Head of caudate nucleus (tissue), 42 donors: ENCODE measurements at regions not wholly inside any gene's neighbourhood (a gene's known extent, or its start where the extent isn't known, plus 50 kb on each side); places are given as distances from the start of the nearest gene placed in this dataset.
"Not testable (repeated sequence)": the region's sequence is repeated elsewhere in the genome, so short reads cannot be mapped to it uniquely, and the experiment has no call there.

Experiments used
- DNase-seq, 42 donors: peaks; one replicate each; pipeline versions ENCODE4 v3.0.0 to v3.0.0-alpha.2; 2020 to 2021; ENCODE audit warnings: mixed read lengths in 7 of 42
- intact Hi-C: fragments of 100-400 bp; cut with DNase I; formaldehyde crosslinking; loops from one replicate; pipeline ENCODE4 v1.15.0; 2022

GRCh38 chr4:60590116-60590515 lies 610.0 kb upstream of the ADGRL3 start:
- DNase-seq: no peak
- intact Hi-C loops: no loop called here

GRCh38 chr4:60605646-60606354 lies 594.3 kb upstream of the ADGRL3 start:
- DNase-seq: no peak
- intact Hi-C loops: no loop called here

DNA sequence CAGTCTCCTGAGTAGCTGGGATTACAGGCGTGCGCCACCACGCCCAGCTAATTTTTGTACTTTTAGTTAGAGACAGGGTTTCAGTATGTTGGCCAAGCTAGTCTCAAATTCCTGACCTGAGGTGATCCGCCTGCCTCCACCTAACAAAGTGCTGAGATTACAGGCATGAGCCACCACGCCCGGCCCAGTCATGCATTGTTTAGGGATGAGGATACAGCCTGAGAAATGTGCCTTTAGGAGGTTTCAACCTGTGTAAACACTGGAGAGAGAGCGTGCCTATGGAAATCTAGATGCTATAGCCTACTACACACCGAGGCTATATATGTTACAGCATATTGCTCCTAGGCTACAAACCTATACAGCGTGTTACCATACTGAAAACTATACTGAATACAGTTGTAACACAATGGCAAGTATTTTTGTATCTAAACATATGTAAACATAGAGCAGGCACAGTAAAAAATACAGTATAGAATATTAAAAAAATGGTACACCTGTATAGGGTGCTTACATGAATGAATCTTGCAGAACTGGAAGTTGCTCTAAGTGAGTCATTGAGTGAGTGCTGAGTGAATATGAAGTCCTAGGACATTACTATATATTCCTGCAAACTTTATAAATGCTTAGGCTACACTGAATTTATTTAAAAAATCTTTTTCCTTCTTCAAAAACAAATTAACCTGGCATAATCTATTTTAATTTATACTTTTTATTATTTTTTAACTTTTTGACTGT lies 588.2 kb upstream of the ADGRL3 start:
- intact Hi-C loops: no loop called here
- no peak for DNase-seq

DNA sequence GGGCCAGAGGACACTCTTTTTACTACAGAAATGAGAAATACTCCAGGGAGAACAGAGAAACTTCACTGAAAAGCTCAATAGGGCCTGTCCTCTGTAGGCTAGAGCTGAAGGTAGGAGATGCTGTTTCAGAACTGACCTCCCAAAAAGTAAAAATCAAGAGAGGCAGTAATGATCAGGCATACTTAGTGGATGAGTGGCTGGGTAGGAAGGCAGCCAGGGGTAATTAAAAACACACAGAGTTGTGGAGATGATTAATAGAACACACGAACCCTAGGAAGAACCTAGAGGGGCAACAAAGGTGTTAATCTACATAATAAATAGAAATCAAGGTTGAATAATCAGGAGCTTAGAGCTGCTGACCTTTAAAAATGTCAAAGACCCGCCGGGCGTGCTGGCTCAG lies 582.4 kb upstream of the ADGRL3 start:
- intact Hi-C loops: no loop called here
- DNase-seq: no peak

DNA sequence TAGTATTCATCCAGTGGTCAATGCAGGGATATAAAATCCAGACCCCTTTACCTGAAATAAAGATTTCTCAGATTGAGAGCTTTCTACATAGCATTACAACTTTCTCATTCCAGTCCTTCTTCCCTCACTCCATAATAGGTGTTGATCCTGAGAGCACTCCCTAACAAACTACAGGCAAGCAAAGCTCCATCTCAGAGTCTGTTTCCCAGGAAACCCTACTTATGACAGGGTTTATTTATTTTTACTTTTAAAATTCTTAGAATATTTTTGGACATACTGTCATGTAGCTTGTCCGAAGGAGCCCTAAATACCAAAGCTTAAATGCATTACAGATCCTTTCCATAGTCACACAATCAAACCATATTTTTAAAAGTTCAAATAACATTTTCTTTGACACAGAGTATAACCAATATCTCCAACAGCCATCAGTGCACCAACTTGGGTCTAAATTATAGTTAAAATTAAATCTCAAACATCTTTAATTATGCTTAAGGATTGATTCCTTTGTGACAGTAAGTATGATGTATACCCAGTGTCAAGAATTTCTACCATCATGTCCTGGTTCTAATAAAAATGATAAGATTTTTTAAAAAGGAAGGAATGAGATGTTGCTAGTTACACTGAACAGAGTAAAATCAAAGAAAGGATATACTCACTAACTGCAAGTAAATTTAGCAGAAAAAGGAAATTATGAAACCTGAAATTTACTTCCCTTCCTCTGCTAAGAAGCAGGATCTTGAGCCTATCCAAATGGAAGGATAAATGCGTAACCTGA lies 580.4 kb upstream of the ADGRL3 start:
- intact Hi-C loops: no loop called here
- no peak for DNase-seq

DNA sequence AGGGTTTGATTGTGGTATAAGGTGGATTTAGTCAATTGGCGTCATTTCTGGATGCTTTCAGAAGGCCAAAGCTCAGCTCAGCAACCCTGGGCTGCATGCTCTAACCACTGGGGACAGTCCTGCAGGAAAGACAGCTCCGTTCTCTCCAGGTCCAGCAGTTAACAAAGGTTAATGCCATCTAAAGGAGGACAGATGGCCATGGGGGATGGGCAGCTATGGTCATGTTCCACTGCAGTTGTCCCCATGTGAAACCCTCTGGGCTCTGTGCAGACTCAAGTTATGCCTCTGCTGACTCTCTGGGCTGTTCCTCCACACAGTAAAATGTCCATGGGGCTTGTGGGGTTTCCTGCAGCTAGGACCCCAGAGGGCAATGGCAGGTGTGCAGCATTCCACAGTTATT lies 562.1 kb upstream of the ADGRL3 start:
- no peak for DNase-seq
- intact Hi-C loops: no loop called here

GRCh38 chr4:60648774-60649173 lies 551.4 kb upstream of the ADGRL3 start:
- DNase-seq: no peak
- intact Hi-C loops: no loop called here

GRCh38 chr4:60652933-60653332 lies 547.2 kb upstream of the ADGRL3 start:
- intact Hi-C loops: no loop called here
- no peak for DNase-seq

GRCh38 chr4:60655356-60655755 lies 544.8 kb upstream of the ADGRL3 start:
- no peak for DNase-seq
- intact Hi-C loops: no loop called here

DNA sequence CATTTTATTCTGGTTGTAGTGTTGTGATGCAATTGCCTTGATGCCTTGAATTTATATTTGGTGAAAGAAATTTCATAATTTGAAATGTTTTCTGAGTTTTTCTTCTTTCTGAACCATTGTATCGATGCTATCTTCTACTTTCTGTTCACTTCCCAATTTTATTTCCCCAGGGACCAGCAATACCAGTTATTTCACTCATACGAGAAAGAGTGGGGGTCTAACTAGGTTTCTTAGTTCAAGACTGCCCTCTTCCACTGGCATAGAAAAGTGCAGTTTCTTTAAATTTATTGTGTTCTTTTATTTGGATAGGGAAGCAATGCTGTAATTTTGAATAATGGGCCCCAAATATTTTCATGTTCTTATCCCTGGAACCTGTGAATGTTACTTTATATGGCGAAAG lies 544.0 kb upstream of the ADGRL3 start:
- intact Hi-C loops: no loop called here
- no peak for DNase-seq

GRCh38 chr4:60657041-60657440 lies 543.1 kb upstream of the ADGRL3 start:
- DNase-seq: no peak
- intact Hi-C loops: no loop called here

DNA sequence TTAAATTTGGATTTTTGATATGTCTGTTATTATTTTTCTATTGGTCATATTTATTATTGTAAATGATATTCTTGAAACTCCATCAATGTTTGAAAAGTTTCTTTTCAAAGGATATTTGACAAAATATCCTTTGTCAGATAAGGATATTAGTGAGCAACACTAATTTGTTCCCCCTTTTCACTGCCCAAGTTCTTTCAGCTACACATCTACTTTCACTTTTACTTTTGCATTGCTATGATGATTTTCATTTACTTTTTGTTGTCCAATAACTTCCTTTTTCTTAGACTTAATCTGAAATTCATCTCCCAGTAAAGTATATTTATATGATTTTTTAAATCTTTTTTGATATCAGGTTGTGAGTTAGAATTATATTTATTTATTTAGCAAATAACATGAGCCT lies 542.3 kb upstream of the ADGRL3 start:
- intact Hi-C loops: no loop called here
- no peak for DNase-seq

DNA sequence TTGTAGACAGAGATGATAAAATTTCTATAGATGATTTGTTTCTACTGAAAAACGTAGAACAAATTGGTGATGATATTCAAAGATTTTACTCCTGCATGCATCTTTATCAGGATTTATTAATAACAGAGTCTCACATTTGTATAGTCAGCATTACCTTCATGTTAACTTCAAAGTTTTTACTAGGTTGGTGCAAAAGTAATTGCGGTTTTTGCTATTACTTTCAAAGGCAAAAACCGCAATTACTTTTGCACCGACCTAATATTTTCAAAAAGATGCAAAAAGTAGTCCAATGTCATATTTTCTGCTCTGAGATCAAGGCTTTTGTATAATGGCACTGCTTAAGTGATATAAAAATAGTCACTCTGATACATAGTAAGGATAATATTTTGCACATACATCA lies 536.4 kb upstream of the ADGRL3 start:
- no peak for DNase-seq
- intact Hi-C loops: no loop called here

GRCh38 chr4:60682901-60683300 lies 517.2 kb upstream of the ADGRL3 start:
- DNase-seq: no peak
- intact Hi-C loops: no loop called here

DNA sequence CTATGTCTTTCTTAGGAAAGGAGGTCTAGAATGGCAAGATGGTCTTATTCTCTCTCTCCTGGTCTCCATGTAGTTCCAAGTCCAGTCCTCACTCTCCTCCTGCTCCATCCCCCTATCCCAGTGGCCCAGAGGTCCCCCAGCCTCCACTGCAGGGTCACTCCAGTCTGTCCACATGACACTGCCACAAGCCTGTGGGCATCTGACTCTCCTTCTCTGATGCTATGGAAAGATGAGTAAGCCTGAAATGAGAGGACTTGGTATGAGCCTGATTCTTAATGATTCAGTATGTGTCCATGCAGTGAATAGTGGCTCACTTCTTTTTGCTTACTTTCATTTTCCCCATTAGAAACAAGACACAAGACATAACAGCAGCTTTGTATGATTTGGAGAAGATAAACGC lies 516.8 kb upstream of the ADGRL3 start:
- intact Hi-C loops: no loop called here
- DNase-seq: no peak

DNA sequence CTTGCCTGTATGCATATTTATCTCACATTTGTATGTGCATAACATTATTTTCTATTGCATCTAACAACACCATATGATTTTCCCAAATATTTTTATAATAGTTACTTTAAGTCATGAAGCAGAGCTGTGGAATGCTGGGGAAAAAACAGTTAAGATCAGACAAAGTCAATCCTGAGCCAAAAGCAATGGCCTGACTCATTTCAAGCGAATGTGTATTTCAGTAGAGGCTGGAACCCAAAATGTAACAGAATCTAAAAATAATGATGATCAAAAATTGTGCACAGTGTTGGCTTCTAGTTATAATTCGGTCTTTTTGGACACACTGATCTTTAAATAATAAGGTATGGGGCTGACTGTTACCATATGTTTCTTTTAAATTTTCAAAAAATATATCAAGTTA lies 516.2 kb upstream of the ADGRL3 start:
- intact Hi-C loops: no loop called here
- DNase-seq: no peak

DNA sequence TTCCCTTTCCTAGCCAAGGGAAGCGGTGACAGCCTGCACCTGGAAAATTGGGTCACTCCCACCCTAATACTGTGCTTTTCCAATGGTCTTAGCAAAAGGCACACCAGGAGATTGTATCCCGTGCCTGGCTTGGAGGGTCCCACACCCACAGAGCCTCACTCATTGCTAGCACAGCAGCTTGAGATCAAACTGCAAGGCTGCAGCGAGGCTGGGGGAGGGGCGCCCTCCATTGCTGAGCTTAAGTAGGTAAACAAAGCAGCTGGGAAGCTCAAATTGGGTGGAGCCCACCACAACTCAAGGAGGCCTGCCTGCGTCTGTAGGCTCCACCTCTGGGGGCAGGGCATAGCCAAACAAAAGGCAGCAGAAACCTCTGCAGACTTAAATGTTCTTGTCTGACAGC lies 504.1 kb upstream of the ADGRL3 start:
- intact Hi-C loops, DNase-seq: not testable (repeated sequence)

DNA sequence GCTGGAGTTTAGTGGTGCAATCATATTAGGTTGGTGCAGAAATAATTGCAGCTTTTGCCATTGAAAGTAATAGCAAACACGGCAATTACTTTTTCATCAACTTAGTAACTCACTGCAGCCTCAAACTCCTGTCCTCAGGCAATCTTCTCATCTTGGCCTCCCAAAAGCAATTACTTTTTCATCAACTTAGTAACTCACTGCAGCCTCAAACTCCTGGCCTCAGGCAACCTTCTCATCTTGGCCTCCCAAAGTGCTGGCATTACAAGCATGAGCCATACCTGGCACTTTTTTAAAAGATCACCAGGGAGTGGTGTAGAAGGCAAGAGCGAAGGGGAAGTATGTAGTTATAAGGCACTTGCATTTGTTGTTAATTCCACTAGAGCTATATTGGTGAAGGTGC lies 491.1 kb upstream of the ADGRL3 start:
- intact Hi-C loops: no loop called here
- DNase-seq: no peak

DNA sequence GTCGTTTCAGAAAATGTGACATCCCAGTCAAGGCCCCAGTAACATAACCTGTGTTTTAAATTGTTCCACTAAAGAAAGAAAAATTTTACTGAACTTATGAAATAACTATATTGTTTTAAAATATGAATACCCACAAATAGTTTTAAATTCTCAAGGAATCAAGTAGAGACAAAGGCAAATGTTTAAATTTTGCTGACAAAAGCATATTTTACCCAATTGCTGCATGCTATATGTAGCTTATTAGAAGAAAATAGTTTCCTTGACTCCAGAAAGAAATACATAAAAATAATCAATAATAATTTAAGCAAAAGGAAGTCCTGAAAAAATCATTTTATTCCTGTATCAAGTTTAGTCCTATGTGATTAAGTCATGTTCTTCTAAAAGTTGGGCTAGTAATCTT lies 481.3 kb upstream of the ADGRL3 start:
- DNase-seq: no peak

DNA sequence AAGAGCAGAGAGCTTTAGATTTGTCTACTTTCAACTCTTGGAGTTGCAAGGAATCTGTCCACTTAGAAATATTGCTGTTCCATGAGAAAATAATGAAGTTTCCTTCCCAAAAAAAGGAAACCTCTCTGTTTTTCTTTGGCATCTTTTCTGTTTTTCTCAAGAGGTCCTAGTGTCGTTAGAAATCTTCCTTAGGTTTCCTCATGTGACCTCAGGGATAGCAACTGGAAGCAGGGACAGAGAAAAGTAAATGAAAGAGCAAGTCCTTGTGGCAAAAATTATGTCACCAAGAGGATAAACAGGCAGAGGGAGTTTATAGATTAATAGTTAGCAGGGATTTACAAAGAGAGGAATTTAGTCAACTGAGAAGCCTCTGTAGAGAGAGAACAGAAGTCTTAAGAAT lies 478.4 kb upstream of the ADGRL3 start:
- DNase-seq: no peak
- intact Hi-C loops: no loop called here

More for the DNA sequence above, 481.3 kb upstream of the ADGRL3 start:
- intact Hi-C loops: no loop called here
